Ammon's horn (tissue), 1 donor: ENCODE measurements at regions not wholly inside any gene's neighbourhood (a gene's known extent, or its start where the extent isn't known, plus 50 kb on each side); places are given as distances from the start of the nearest gene placed in this dataset.

Source experiments
- DNase-seq: peaks from one replicate; pipeline ENCODE4 v3.0.0-alpha.2; 2016; ENCODE audit warnings: low spot score

- DNase-seq, result no peak
Measured at GRCh38 chr3:177530908-177531307, 333.6 kb upstream of the TBL1XR1 start.

- DNase-seq, result no peak
Measured at GRCh38 chr3:177536873-177537272, 339.6 kb upstream of the TBL1XR1 start.

- no peak for DNase-seq
Measured at GRCh38 chr3:177537612-177538011, 340.3 kb upstream of the TBL1XR1 start.

GRCh38 chr3:177538048-177538749 is 340.9 kb upstream of the TBL1XR1 start:
- DNase-seq, result peak; percentile 70

GRCh38 chr3:177538750-177539730 is 341.8 kb upstream of the TBL1XR1 start:
- DNase-seq, result no peak

- DNase-seq, result no peak
Measured at GRCh38 chr3:177541541-177541940, 344.3 kb upstream of the TBL1XR1 start.

- no peak for DNase-seq
Measured at GRCh38 chr3:177545964-177546363, 348.7 kb upstream of the TBL1XR1 start.

GRCh38 chr3:177547711-177548350 is 350.5 kb upstream of the TBL1XR1 start:
- DNase-seq, result no peak

- no peak for DNase-seq
Measured at GRCh38 chr3:177550667-177551066, 353.4 kb upstream of the TBL1XR1 start.

GRCh38 chr3:177551431-177551836 is 354.2 kb upstream of the TBL1XR1 start:
- DNase-seq, result no peak

GRCh38 chr3:177552051-177552450 is 354.8 kb upstream of the TBL1XR1 start:
- DNase-seq, result no peak

- DNase-seq, result no peak
Measured at GRCh38 chr3:177553012-177553411, 355.7 kb upstream of the TBL1XR1 start.

- DNase-seq, result peak; percentile 58
Measured at GRCh38 chr3:177553579-177553978, 356.3 kb upstream of the TBL1XR1 start.

GRCh38 chr3:177554895-177555759 is 357.8 kb upstream of the TBL1XR1 start:
- DNase-seq, result no peak

GRCh38 chr3:177557548-177557947 is 360.3 kb upstream of the TBL1XR1 start:
- no peak for DNase-seq

GRCh38 chr3:177561365-177561764 is 364.1 kb upstream of the TBL1XR1 start:
- no peak for DNase-seq

GRCh38 chr3:177561769-177562392 is 364.6 kb upstream of the TBL1XR1 start:
- no peak for DNase-seq

- DNase-seq, result no peak
Measured at GRCh38 chr3:177563243-177563780, 366.0 kb upstream of the TBL1XR1 start.

- no peak for DNase-seq
Measured at GRCh38 chr3:177563792-177564191, 366.5 kb upstream of the TBL1XR1 start.

GRCh38 chr3:177565981-177566380 is 368.7 kb upstream of the TBL1XR1 start:
- DNase-seq, result no peak

- no peak for DNase-seq
Measured at GRCh38 chr3:177567833-177568232, 370.6 kb upstream of the TBL1XR1 start.
